Heart right ventricle (tissue), 16 donors: ENCODE measurements at regions not wholly inside any gene's neighbourhood (a gene's known extent, or its start where the extent isn't known, plus 50 kb on each side); places are given as distances from the start of the nearest gene placed in this dataset.

Experiments used
- ATAC-seq, 8 donors: fragments of 200-7000 bp; cut with Tn5 transposase; one replicate each; pipeline ENCODE4 v1.9.1; 2020; ENCODE audit warnings: mild to moderate bottlenecking in 8 of 8, moderate library complexity in 8 of 8, moderate number of reproducible peaks in 1 of 8
- DNase-seq, 2 donors: peaks; one replicate each; pipeline ENCODE4 v3.0.0-alpha.2; 2020
- H3K27ac ChIP-seq, 10 donors: fragments of 200-600 bp; sonication (generic) in 2 of 10; one replicate each; pipeline versions ENCODE4 v1.5.0 to v1.8.0; 2020 to 2022; ENCODE audit warnings: mild to moderate bottlenecking in 3 of 10
- H3K27me3 ChIP-seq, 7 donors: fragments of 200-600 bp; one replicate each; pipeline ENCODE4 v1.8.0; 2021 to 2022; ENCODE audit warnings: mild to moderate bottlenecking in 2 of 7
- H3K36me3 ChIP-seq, 9 donors: fragments of 200-600 bp; sonication (generic) in 1 of 9; one replicate each; pipeline versions ENCODE4 v1.5.0 to v1.8.0; 2020 to 2022; ENCODE audit warnings: mild to moderate bottlenecking in 2 of 9
- H3K4me1 ChIP-seq, 9 donors: fragments of 200-600 bp; sonication (generic) in 1 of 9; one replicate each; pipeline versions ENCODE4 v1.5.0 to v1.8.0; 2020 to 2022; ENCODE audit warnings: mild to moderate bottlenecking in 4 of 9
- H3K4me3 ChIP-seq, 10 donors: fragments of 200-600 bp; sonication (generic) in 2 of 10; one replicate each; pipeline versions ENCODE4 v1.5.0 to v1.8.0; 2020 to 2022; ENCODE audit warnings: mild to moderate bottlenecking in 7 of 10, moderate library complexity in 2 of 10
- H3K9me3 ChIP-seq, 11 donors: fragments of 200-600 bp in 10 of 11; sonication (generic) in 2 of 11; one replicate each; pipeline versions ENCODE4 v1.5.0 to v1.8.0; 2013 to 2022; ENCODE audit warnings: mild to moderate bottlenecking in 2 of 11, control low read depth in 1 of 11, moderate library complexity in 1 of 11
- WGBS, 2 donors: extraction: QIAGEN DNeasy Blood & Tissue Kit; methylation state at CpG; one replicate each; pipeline ENCODE4 v1.1.7; 2013; ENCODE audit warnings: inconsistent platforms in 1 of 2; 5-methylcytosine and 5-hydroxymethylcytosine counted together
- intact Hi-C, 10 donors: fragments of 100-400 bp; cut with DNase I; formaldehyde crosslinking; loops; one replicate each; pipeline versions ENCODE4 v1.11.1 to v1.14.2; 2022
- TF ChIP-seq, protein P1 (sequence below), 9 donors: fragments of 200-600 bp; sonication (generic) in 2 of 9; IDR thresholded peaks; one replicate each; pipeline versions ENCODE4 v1.5.0 to v1.8.0; 2021 to 2022; ENCODE audit warnings: antibody characterized with exemption in 9 of 9, mild to moderate bottlenecking in 5 of 9, moderate library complexity in 1 of 9
- donor health status: Arrhythmogenic right ventricular cardiomyopathy.
- donor health status: ischemic (EF 13 %, LVEDD 7.1; RV severe dilation, severe dysfunction).
- donor health status: healthy with polysubstance abuse.
- donor health status: DM: no; HTN: yes; CAD: no.
- donor health status: DM: no; HTN: no; CAD: no.
- donor health status: ischemic (EF 25% LVEDD 6.9; RV normal size, moderate dysfunction).
- donor health status: ischemic (EF 25% LVEDD 5.7; RV mildly dilated, moderate dysfunction).
- donor health status: healthy.
- donor health status: DM: yes; HTN: yes; CAD: no.
- donor health status: Ischemic cardiomyopathy.
- donor health status: ischemic (EF 35%, LVEDD 5.7; RV mildly dilated, moderate dysfunction).
- donor health status: nonischemic (EF 11% LVEDD 7.7; RV severe dilation, severe dysfunction).
- donor health status: DM: yes; HTN: yes; CAD: no.
- donor health status: PGD.
- donor health status: ischemic (EF 29% LVEDD 5.4; RV normal size, mild dysfunction).
- donor health status: nonischemic (EF 23%, LVEDD 6.1; RV moderate dilation, normal function).

DNA sequence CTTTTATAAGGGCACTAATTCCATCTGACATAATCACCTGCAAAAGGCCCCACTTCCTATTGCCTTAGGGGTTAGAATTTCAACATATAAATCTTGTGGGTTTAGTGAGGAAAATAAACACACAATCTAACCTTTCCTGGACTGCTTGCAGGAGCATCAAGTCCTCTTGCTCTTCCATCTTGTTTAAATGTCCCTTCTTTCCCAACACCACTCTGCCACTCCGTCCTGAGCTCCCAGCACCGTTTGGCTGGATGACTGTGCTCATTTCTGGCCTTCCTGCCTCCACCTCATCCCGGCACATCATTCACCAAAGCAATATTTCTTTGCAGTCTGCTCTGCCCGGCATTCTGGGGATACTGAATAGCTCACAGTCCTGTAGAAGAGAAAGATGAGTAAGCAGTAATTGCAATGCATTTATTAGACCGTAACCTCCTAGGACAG lies 247.8 kb downstream of the BCL2 start:
- Histone ChIP-seq H3K27me3 (no peaks in the 10 kb centered on the region), H3K4me1 (peaks cover 0 to 10% (median 0%) of the 10 kb centered on the region in 9 donors), H3K4me3 (no peak overlapping the region), H3K27ac (no peak overlapping the region), H3K9me3 (no peaks in the 10 kb centered on the region), H3K36me3 (no peaks in the 10 kb centered on the region)
- intact Hi-C loops: no loop called here
- ATAC-seq: no peak
- 76 to 79% methylated on average over 5 of the region's 5 CpGs for whole genome bisulfite sequencing, 2 donors
- TF ChIP-seq, protein P1, sequence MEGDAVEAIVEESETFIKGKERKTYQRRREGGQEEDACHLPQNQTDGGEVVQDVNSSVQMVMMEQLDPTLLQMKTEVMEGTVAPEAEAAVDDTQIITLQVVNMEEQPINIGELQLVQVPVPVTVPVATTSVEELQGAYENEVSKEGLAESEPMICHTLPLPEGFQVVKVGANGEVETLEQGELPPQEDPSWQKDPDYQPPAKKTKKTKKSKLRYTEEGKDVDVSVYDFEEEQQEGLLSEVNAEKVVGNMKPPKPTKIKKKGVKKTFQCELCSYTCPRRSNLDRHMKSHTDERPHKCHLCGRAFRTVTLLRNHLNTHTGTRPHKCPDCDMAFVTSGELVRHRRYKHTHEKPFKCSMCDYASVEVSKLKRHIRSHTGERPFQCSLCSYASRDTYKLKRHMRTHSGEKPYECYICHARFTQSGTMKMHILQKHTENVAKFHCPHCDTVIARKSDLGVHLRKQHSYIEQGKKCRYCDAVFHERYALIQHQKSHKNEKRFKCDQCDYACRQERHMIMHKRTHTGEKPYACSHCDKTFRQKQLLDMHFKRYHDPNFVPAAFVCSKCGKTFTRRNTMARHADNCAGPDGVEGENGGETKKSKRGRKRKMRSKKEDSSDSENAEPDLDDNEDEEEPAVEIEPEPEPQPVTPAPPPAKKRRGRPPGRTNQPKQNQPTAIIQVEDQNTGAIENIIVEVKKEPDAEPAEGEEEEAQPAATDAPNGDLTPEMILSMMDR (IDR thresholded peaks at IDR 0.05): no peak
- DNase-seq: no peak

DNA sequence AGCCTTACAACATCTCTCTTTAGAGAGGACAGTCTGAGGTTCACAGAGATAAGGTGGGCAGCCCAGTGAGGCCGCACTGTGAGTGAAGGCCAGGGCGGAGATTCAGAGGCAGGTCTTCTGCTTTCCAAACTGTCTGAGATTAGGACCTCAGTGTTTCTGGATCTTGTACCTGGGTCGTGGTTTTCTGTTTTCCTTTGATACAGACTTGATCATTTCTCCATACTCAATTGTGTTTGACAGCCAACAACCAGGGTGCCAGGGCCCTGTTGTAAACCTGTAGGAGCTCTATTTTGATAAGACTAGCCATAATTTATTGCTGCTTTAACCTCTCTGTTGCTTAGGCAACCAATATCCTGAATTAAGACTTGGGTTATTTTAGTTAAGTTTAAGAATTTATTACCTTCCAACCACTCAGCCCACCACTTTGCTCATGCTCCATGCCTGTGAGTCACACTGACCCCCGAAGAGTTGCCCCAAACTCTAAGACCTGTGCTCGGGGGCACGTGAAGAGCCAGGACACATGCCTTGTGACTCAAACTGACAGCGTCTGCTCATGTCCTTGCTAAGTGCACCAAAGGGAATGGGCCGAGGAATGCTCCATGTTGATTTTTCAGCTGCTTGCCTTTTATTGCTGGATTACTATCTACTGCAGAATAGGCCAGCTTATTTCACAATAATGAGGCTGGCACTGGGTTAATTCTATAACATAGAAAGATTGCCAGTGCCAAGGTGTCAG lies 248.6 kb downstream of the BCL2 start:
- Histone ChIP-seq H3K36me3 (no peaks in the 10 kb centered on the region), H3K27ac (no peak overlapping the region), H3K9me3 (no peaks in the 10 kb centered on the region), H3K4me1 (peaks cover 0 to 10% (median 0%) of the 10 kb centered on the region in 9 donors), H3K4me3 (no peak overlapping the region), H3K27me3 (no peaks in the 10 kb centered on the region)
- 86 to 90% methylated on average over 8 of the region's 8 CpGs for WGBS, 2 donors
- intact Hi-C loops: no loop called here
- TF ChIP-seq, protein P1 (IDR thresholded peaks at IDR 0.05): no peak
- ATAC-seq (no peak), DNase-seq (no peak)

DNA sequence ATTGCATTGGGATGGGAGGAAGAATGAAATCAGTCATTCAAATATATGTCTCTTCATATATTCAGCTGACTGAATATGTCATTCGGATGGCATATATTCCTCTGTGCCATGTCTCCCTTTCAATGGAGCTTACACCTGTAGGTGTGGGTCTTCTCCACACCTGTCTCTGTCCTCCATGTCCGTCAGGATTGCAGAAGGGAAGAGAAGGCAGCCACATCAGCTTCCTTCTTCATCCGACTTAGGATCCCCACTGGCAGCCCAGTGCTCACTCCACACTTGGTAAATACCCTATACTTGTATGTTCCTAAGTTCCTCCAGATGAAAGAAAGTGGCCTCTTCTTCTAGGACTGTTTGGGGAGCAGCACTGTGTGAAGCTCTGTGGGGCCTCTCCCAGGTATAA lies 250.1 kb downstream of the BCL2 start:
- TF ChIP-seq, protein P1 (IDR thresholded peaks at IDR 0.05): no peak
- no peak for DNase-seq
- 85 to 88% methylated on average over 3 of the region's 3 CpGs for WGBS, 2 donors

DNA sequence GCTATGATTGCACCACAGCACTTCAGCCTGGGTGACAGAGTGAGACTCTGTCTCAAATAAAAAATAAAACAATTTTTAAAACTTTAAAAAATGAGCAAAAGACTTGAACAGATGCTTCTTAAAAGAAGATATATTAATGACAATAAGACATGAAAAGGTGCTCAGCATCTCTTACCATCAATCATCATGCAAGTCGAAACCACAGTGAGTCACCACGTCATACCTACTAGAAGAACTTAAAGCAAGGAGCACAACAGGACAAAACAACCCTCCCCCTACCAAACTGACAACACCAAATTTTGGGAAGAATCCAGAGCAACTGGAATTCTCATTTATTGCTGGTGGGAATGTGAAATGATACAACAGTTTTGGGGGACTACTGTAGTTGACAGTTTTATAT lies 251.6 kb downstream of the BCL2 start:
- no peaks in the 10 kb centered on the region for H3K27me3 ChIP-seq
- H3K36me3 ChIP-seq: no peaks in the 10 kb centered on the region
- no peaks in the 10 kb centered on the region for H3K9me3 ChIP-seq
- no peaks in the 10 kb centered on the region for H3K4me1 ChIP-seq
- WGBS, 2 donors: 88 to 91% methylated on average over 2 of the region's 2 CpGs
- H3K27ac ChIP-seq: no peak overlapping the region
- no peak for DNase-seq
- intact Hi-C loops: no loop called here
- ATAC-seq: no peak
- TF ChIP-seq, protein P1 (IDR thresholded peaks at IDR 0.05): no peak
- H3K4me3 ChIP-seq: no peak overlapping the region

More for the DNA sequence above, 250.1 kb downstream of the BCL2 start:
- H3K27me3 ChIP-seq: no peaks in the 10 kb centered on the region
- no peak overlapping the region for H3K27ac ChIP-seq
- no peaks in the 10 kb centered on the region for H3K36me3 ChIP-seq
- no peak overlapping the region for H3K4me3 ChIP-seq
- intact Hi-C loops: no loop called here
- ATAC-seq: no peak
- H3K4me1 ChIP-seq: peaks cover 0 to under 1% (median 0%) of the 10 kb centered on the region in 9 donors
- H3K9me3 ChIP-seq: no peaks in the 10 kb centered on the region
